GM21360 (cell line): ENCODE measurements at regions not wholly inside any gene's neighbourhood (a gene's known extent, or its start where the extent isn't known, plus 50 kb on each side); places are given as distances from the start of the nearest gene placed in this dataset.

Source experiments
- ATAC-seq: cut with Tn5 transposase; IDR thresholded peaks from one replicate; pipeline ENCODE4 v1.9.1; 2021; ENCODE audit warnings: mild to moderate bottlenecking, moderate library complexity; ENCODE audit not compliant: unreplicated experiment

DNA sequence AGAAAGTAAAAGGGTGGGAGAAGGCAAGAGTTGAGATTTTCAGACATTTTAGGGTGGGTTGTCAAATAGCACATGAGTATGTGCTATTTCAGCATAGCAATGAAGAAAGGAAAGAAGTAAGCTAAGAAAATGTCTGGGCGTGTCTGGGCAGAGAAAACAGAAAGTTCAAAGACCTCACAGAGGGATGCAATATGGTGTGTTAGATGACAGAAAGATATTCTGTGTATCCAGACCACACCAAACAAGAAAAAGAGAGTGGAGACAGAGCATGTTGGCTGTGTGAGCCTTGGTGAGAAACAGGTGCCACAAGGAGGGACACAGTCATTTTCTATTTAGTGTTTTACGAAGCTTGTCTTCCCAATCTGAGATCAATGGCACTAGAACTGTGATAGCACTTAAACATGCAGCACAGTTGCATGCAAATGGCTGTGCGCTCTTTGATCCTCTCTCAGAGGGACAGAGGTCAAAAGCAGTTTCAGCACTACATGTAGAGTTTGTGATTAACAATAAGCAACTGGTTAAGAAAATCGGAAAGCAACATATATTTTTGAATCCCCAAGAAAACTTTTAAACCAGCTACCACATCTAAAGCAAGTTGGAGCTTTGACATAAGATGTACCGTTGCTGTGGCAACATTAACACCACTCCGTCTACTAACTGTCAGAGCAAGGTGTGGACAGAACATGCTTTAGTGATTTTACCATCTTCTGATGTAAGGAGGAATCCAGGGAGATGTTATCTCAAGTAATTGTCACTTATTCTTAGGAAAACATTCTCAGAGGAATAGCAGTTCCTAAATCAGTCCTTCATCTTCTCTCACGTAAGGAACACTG lies 515.5 kb upstream of the NOX3 start:
- no peak for ATAC-seq

- ATAC-seq = no peak
These were observed 514.8 kb upstream of the NOX3 start for GRCh38 chr6:155970472-155970871.

DNA sequence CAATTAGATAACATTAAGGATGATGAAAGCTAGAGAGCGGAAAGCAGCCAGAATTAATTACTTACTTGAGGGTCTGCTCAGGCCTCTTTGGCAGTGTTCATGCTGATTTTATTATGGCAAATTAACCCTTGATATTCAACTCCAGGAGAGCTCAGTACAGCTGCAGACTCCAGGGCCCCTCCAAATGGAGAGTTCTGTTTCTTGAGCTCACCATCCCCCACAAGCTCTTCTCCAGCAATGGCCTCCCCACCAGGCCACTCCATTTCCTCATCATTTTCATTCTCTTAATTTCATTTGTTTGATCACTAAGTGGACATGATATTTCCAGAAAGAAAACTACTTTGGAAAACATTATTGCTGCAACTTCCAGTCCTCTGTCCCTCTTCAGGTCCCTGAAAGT lies 513.3 kb upstream of the NOX3 start:
- ATAC-seq = no peak

GRCh38 chr6:155967322-155967721 lies 511.7 kb upstream of the NOX3 start:
- no peak for ATAC-seq

DNA sequence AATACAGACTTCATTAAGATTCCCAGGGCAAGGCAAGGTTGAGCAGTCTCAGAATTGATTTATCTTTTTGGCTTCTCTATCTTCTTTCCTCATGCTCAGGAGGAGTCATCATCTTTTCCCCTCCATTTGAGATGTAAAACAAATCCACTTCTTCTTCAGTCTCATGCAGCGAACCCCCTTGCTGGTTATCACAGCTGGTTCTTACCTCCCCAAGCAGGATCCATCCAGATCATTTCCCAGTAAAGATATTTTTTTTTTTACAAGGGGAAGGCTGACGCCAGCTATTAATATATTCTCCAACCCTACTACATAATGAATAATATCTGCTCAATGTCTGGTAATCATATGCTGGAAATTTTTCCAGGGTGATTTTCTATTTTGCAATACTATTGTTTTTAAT lies 508.9 kb upstream of the NOX3 start:
- no peak for ATAC-seq

DNA sequence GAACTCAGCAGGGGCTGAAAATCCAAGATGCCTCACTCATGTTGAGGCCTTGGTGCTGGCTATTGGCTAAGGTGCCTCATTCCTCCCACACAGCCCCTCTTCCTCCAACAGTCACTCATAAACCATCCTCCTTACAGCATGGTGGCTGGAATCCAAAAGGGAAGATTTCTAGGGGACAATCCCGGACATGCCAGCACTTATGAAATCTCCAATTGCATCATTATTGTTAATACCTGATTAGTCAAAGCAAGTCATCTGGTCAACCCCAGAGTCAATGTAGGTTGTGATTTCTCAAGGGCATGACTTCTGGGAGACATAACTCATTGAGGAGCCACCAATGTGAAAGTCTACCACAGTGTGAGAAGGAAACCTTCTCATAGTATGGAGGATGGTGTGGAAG lies 506.6 kb upstream of the NOX3 start:
- ATAC-seq = no peak

- ATAC-seq = no peak
These were observed 504.4 kb upstream of the NOX3 start for GRCh38 chr6:155959898-155960495.

DNA sequence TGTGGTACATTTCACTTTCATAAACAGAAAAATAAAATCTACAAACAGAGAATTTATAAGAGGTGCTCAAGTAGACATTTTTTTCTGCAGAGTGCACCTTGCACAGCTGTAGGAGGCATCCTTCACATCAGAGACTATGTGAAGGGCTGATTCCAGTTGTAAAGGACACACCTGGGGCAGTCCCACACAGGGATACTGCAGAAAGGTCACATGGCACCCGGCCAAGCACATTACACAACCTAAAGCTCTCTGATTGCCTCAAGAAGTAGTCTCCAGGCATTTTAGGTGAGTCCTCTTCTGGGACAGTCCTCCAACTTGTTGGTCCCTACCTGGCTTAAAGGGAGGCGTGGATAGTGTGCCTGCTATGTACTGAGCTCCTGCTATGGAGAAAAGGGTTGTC lies 502.9 kb upstream of the NOX3 start:
- no peak for ATAC-seq

GRCh38 chr6:155955038-155955437 lies 499.4 kb upstream of the NOX3 start:
- no peak for ATAC-seq

GRCh38 chr6:155954149-155954548 lies 498.5 kb upstream of the NOX3 start:
- ATAC-seq = no peak

- ATAC-seq = no peak
These were observed 493.6 kb upstream of the NOX3 start for GRCh38 chr6:155949256-155949655.

DNA sequence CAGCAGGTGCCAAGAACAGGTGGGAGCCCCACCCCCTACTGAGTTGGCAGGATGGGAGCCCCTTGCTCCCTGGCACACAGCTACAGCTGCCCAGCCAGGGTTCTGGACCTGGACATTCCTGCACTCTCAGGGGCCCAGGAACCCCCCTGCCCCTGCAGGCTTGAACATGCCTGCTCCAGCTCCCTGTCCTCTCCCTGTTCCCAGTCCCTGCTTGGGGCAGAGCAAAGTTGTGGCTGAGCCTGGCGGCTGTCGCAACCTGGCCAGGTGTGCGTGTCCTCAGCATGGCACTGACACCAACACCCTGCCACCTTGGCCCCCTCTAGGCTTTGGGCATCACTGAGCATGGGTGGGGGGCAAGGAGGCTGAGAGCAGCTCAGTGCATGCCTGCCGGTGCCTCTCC lies 491.2 kb upstream of the NOX3 start:
- no peak for ATAC-seq

- ATAC-seq = no peak
These were observed 488.0 kb upstream of the NOX3 start for GRCh38 chr6:155943635-155944034.

GRCh38 chr6:155939253-155939652 lies 483.6 kb upstream of the NOX3 start:
- no peak for ATAC-seq

DNA sequence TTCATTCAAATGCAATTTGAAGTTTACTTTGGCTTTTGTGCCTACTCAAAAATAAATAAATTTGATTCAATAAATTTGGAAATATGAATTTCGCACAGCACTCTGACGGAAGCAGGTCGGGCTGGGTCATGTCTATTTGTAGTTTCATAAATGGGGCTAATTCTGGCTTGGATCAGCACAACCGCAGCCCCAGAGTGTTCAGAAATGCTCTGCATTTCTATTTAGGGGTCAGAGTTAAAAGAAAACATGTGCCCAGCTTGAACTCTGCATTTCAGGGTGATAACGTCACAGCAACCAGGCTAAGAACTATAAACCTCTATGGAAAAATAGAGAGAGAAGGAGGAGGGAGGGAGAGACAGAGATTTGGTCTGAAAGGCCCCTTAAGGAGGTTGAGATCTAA lies 480.9 kb upstream of the NOX3 start:
- no peak for ATAC-seq

GRCh38 chr6:155936127-155936526 lies 480.5 kb upstream of the NOX3 start:
- no peak for ATAC-seq

- no peak for ATAC-seq
These were observed 461.4 kb upstream of the NOX3 start for GRCh38 chr6:155916846-155917624.

DNA sequence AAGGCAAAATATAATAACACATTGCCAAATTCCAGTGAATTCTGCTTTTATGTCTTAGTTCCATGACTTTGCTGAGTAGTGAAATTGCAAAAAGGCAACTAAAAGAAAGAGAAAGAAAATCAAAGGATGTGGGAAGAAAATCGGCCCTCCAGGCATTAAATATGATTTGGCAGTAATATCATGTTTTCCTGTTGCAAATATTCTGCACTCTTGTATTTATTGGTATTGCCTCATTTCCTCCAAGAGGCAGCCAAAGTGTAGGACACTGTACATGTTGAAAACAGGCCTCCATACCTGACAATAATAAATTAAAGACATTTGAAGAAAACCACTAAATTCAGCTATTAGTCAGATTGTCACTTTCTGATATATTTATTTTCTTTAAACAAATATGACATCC lies 460.0 kb upstream of the NOX3 start:
- no peak for ATAC-seq

DNA sequence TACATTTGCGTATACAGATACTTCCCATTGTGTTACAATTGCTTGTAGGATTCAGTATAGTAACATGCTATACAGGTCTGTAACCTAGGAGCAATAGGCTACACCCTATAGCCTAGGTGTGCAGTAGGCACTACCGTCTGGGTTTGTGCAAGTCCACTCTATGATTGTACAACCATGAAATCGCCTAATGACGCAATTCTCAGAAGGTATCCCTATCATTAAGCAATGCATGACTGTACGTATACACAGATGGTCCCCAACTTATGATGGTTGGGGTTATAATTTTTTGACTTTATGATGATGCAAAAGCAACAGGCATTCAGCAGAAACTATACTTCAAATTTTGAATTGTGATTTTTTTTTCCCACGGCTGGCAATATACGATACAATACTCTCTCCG lies 458.2 kb upstream of the NOX3 start:
- ATAC-seq = no peak

DNA sequence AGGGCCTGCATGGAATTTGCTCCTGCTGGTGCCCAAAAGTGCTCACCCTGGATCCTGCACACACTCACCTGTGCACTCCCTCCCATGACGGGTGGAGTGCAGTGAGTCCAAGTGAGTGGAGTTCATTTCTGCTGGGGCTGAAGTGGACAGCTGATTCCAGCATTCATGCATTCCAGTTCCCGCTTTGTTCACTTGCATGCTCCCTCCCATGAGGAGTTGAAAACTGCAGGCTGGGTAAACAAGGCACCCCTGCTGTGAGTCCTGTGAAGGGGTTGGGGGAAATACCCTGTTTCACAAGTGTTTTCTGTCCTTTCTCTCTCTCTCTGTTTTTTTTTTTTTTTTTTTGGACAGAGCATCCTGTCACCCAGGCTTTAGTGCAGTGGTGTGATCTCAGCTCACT lies 454.1 kb upstream of the NOX3 start:
- ATAC-seq = no peak

- no peak for ATAC-seq
These were observed 440.0 kb upstream of the NOX3 start for GRCh38 chr6:155895641-155896040.

- no peak for ATAC-seq
These were observed 439.1 kb upstream of the NOX3 start for GRCh38 chr6:155894758-155895157.
